ENCODE measurements at regions not wholly inside any gene's neighbourhood (a gene's known extent, or its start where the extent isn't known, plus 50 kb on each side); places are given as distances from the start of the nearest gene placed in this dataset.
"Not testable (repeated sequence)": the region's sequence is repeated elsewhere in the genome, so short reads cannot be mapped to it uniquely, and the experiment has no call there.

DNA sequence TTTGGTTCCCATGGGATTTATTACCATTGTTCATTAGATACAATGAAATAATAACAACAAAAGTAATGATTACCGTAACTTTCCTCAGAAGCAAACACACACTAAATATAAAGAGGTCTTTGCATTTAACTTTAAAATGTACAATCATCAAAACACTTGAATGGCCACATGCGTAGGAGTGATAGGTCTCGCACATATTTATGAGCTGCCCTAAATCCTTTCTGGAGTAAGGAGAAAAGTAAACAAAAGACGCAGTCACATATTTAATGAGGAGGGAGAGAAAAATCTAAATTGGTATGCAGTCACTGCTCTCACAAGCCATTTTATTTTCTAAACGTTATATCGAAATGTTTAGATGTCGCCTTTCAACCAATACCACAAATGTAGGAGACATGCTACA, 129.4 kb upstream of the TCF21 start:
- no peak for DNase-seq

DNA sequence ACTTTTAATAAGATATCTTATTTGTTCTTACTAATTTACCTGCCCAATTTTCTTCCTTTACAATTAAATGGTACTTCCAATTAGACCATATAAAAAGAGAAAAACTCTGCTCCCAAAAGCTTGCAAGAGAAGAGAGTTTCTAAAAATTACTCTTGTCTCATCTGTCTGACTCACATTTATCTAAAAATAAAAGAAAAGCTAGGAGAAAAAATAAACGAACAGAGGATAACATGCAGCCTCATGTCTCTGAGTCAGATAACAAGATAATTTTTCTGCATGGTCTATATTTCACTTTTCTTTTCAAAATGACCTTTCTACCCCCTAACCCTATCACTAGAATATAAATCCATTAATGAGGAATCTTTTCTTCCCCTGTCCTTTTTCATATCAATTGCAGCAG, 127.2 kb upstream of the TCF21 start:
- no peak for DNase-seq

- DNase-seq = no peak
Measured at GRCh38 chr6:133764008-133764753, 124.7 kb upstream of the TCF21 start.

- no peak for DNase-seq
Measured at GRCh38 chr6:133764754-133765208, 124.1 kb upstream of the TCF21 start.

- no peak for DNase-seq
Measured at GRCh38 chr6:133767357-133767970, 121.4 kb upstream of the TCF21 start.

- DNase-seq = no peak
Measured at GRCh38 chr6:133768656-133769295, 120.1 kb upstream of the TCF21 start.

DNA sequence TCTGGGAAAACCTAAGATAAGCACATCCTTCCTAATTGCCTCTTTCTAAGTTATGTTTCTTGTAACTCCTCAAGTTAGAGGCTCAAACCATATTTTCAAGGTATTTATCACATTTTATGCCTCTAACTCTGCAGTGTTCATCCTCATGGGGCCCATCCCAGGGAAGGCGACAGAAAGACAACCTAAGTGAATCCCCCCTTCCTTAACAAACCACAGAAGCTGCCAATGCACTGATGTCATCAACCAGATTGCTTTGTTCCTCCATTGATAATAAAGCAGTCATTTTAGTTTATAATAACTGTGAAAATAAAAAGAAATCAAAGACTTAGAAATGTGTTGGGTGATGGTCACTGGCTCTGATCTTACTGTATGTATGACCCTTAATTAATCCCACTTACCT, 119.5 kb upstream of the TCF21 start:
- no peak for DNase-seq

- no peak for DNase-seq
Measured at GRCh38 chr6:133772567-133772966, 116.3 kb upstream of the TCF21 start.

- DNase-seq = no peak
Measured at GRCh38 chr6:133773776-133774175, 115.1 kb upstream of the TCF21 start.

GRCh38 chr6:133774356-133774755, 114.6 kb upstream of the TCF21 start:
- no peak for DNase-seq

DNA sequence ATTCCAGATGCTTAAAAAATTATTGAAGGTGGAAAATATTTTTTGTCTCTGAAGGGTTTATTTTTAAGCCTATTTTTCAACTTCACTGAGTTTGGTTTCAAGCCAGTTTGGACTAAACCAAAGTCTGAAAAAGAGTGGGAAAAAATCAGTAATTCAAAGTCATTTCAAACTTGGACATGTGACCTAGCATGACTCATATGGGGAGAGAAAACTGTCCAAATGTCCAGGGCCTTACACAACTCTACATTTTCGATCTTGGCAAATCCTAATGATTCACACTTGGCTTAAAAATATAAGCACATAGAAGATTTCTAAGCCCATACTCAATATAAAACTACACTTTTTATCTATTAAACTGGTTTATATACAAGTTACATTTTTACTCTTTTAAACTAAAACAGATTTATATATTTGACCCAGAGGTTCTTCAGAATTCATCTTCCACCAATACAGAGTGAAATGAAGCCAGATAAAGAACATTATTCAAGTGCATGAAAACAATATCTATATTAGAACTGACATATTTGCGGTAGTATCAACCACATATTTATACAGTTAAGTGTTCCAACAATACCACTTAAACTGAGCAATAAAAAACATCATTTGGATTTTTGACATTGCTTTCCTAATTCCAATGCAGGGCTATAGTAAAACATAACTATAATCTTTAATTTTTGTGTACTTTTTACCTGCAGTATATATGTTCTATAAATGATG, 110.3 kb upstream of the TCF21 start:
- DNase-seq = no peak

- no peak for DNase-seq
Measured at GRCh38 chr6:133779916-133780695, 108.8 kb upstream of the TCF21 start.

- DNase-seq = no peak
Measured at GRCh38 chr6:133786016-133786415, 102.9 kb upstream of the TCF21 start.

DNA sequence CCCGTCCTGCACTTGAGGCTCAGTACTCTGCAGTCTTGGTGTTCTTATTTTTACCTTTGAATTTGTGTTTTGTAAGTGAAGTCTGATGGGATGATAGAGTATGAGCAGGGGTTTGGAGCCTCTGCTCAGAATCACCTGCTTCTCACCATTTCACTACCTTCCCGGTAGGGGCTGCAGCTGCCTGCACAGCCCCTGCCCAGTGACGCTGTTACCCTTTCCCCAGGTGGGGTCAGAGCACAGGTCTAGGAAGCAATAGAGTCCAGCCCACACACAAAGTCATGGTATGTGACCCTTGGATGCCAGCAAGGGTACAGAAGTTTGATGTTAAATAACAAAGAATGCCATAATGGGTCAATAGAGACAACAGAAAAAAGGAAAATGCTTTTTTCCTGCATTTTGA, 101.8 kb upstream of the TCF21 start:
- no peak for DNase-seq

DNA sequence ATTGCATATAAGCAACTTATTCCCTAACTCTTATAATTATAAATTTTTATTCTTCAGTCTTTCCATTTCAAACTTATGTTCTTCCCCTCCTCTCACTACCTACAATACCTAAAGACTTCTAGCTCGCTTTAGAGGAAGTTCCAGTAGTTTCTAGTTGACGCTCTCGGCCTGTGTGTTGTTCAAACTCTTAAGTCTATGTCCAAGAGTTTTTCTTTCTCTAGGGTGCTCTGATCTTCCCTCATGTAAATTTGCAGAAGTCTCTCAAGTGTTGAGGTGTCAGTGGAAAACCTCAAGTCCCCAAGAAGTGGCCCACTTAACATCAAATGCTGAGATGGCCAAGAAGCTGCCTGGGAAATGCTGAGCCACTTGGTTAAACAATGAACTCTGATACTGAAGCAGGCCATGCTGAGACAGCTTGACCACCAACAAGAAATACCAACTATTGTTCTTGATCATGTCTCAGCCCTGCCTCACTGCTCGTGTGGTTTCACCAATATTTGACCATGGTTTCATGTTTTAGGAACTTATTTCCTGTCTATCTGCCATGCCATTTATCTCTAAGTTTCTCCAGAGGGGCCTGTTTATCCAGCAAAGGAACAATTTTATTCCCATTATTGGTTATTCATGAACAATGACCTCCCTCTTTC, 100.9 kb upstream of the TCF21 start:
- no peak for DNase-seq

DNA sequence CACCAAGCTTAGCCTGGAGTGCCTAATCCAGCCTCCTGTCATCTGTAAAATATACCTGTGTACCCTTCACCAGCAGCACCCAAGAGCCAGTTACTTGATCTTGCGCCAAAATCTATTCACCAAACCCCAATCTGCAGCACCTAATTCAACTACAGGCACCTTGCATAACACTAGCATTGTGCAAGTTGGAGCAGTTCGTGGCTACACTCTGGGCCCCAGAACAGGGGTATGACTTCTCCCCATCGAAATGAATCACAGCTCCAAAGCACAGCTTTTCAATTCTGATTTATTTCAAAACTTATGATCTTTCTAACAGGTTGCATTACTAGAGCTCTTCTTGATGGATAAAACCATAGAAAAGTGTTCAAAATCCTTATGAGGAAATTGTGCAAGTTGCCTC, 100.4 kb upstream of the TCF21 start:
- DNase-seq = no peak

DNA sequence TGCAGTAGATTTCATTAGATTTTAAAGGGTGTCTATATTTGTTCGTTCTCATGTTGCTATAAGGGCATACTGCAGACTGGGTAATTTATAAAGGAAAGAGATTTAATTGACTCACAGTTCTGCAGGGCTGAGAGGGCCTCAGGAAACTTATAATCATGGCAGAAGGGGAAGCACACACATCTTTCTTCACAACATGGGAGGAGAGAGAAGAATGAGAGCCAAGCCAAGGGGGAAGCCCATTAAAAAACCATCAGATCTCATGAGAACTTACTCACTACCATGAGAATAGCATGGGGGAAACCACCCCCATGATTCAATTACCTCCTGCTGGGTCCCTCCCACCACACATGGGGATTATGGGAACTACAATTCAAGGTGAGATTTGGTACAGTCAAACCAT, 99.5 kb upstream of the TCF21 start:
- DNase-seq = not testable (repeated sequence)

GRCh38 chr6:133790756-133791155, 98.2 kb upstream of the TCF21 start:
- DNase-seq = not testable (repeated sequence)

- DNase-seq = not testable (repeated sequence)
Measured at GRCh38 chr6:133795051-133795450, 93.9 kb upstream of the TCF21 start.

DNA sequence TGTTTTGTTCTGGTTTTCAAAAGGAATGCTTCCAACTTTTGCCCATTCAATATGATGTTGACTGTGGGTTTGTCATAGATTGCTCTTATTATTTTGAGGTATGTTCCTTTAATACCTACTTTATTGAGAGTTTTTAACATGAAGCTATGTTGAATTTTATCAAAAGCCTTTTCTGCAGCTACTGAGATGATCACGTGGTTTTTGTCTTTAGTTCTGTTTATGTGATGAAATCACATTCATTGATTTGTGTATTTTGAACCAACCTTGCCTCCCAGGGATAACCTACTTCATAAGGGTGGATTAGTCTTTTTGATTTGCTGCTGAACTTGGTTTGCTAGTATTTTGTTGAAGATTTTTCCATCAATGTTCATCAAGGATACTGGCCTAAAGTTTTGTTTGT, 92.7 kb upstream of the TCF21 start:
- DNase-seq = no peak

GRCh38 chr6:133799043-133799442, 89.9 kb upstream of the TCF21 start:
- DNase-seq = no peak

DNA sequence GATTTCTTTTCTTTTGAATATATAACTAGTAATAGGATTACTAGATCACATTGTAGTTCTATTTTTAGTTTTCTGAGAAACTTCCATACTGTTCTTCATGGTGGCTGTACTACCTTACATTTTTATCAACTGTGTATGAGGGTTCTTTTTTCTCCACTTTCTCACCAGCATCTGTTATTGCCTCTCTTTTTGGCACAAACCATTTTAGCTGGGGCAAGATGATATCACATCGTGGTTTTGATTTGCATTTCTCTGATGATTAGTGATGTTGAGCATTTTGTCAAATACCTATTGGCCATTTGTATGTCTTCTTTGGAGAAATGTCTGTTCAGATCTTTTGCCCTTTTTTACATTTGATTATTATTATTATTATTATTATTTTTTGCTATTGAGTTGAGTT, 86.1 kb upstream of the TCF21 start:
- DNase-seq = no peak
